ENCODE measurements at regions not wholly inside any gene's neighbourhood (a gene's known extent, or its start where the extent isn't known, plus 50 kb on each side); places are given as distances from the start of the nearest gene placed in this dataset.

GRCh38 chr7:137110091-137110509 lies 233.4 kb downstream of the PTN start:
- TF ChIP-seq CTCF (IDR thresholded peaks at IDR 0.05; ENCODE audit: low read depth, low read length, missing input control): no peak
- no peak for TF ChIP-seq REST (IDR thresholded peaks at IDR 0.05)
- TF ChIP-seq TAF1 (conservative IDR thresholded peaks at IDR 0.05): no peak
- TF ChIP-seq MAX (IDR thresholded peaks at IDR 0.05): no peak
- no peak for TF ChIP-seq JUND (IDR thresholded peaks at IDR 0.05)
- no peak for TF ChIP-seq ATF3 (IDR thresholded peaks at IDR 0.05)
- TF ChIP-seq RAD21 (IDR thresholded peaks at IDR 0.05): no peak
- no peak for TF ChIP-seq EGR1 (IDR thresholded peaks at IDR 0.05; ENCODE audit: low read depth in 2 of 2)
- no peak for TF ChIP-seq HNF4A (conservative IDR thresholded peaks at IDR 0.05)
- TF ChIP-seq ZBTB33 (IDR thresholded peaks at IDR 0.05): no peak
- TF ChIP-seq GABPA (IDR thresholded peaks at IDR 0.05 in 1 of 2, conservative IDR thresholded peaks at IDR 0.05 in 1 of 2): no peak
- no peak for TF ChIP-seq FOXA2 (IDR thresholded peaks at IDR 0.05)

Data from liver (tissue), 3 donors.